ENCODE measurements at regions not wholly inside any gene's neighbourhood (a gene's known extent, or its start where the extent isn't known, plus 50 kb on each side); places are given as distances from the start of the nearest gene placed in this dataset.
"Not testable (repeated sequence)": the region's sequence is repeated elsewhere in the genome, so short reads cannot be mapped to it uniquely, and the experiment has no call there.

GRCh38 chr6:81901551-81901966 is 149.1 kb upstream of the TENT5A start:
- no peak for DNase-seq (ENCODE audit: low spot score)

GRCh38 chr6:81900616-81901015 is 148.1 kb upstream of the TENT5A start:
- no peak for DNase-seq (ENCODE audit: low spot score)

- no peak for DNase-seq (ENCODE audit: low spot score)
Observed at GRCh38 chr6:81897793-81898192, 145.3 kb upstream of the TENT5A start.

GRCh38 chr6:81896525-81897503 is 144.3 kb upstream of the TENT5A start:
- DNase-seq (ENCODE audit: low spot score), result no peak

GRCh38 chr6:81895511-81896185 is 143.2 kb upstream of the TENT5A start:
- DNase-seq (ENCODE audit: low spot score), result peak; percentile 45

- peak; percentile 14 for DNase-seq (ENCODE audit: low spot score)
Observed at GRCh38 chr6:81894788-81895271, 142.3 kb upstream of the TENT5A start.

- DNase-seq (ENCODE audit: low spot score), result peak; percentile 18
Observed at GRCh38 chr6:81894306-81894705, 141.8 kb upstream of the TENT5A start.

GRCh38 chr6:81892891-81893290 is 140.4 kb upstream of the TENT5A start:
- DNase-seq (ENCODE audit: low spot score), result no peak

GRCh38 chr6:81891874-81892273 is 139.4 kb upstream of the TENT5A start:
- DNase-seq (ENCODE audit: low spot score), result no peak

GRCh38 chr6:81890846-81891245 is 138.4 kb upstream of the TENT5A start:
- DNase-seq (ENCODE audit: low spot score), result peak; percentile 31

GRCh38 chr6:81889377-81890053 is 137.0 kb upstream of the TENT5A start:
- DNase-seq (ENCODE audit: low spot score), result no peak

- not testable (repeated sequence) for DNase-seq (ENCODE audit: low spot score)
Observed at GRCh38 chr6:81886909-81887308, 134.4 kb upstream of the TENT5A start.

GRCh38 chr6:81886157-81886556 is 133.7 kb upstream of the TENT5A start:
- no peak for DNase-seq (ENCODE audit: low spot score)

GRCh38 chr6:81881660-81882059 is 129.2 kb upstream of the TENT5A start:
- DNase-seq (ENCODE audit: low spot score), result no peak

GRCh38 chr6:81878479-81878878 is 126.0 kb upstream of the TENT5A start:
- no peak for DNase-seq (ENCODE audit: low spot score)

- DNase-seq (ENCODE audit: low spot score), result no peak
Observed at GRCh38 chr6:81876971-81877370, 124.5 kb upstream of the TENT5A start.

GRCh38 chr6:81875782-81876293 is 123.4 kb upstream of the TENT5A start:
- DNase-seq (ENCODE audit: low spot score), result no peak

GRCh38 chr6:81869749-81870508 is 117.4 kb upstream of the TENT5A start:
- not testable (repeated sequence) for DNase-seq (ENCODE audit: low spot score)

- DNase-seq (ENCODE audit: low spot score), result peak; percentile 58
Observed at GRCh38 chr6:81865712-81866111, 113.2 kb upstream of the TENT5A start.

GRCh38 chr6:81864124-81864523 is 111.6 kb upstream of the TENT5A start:
- no peak for DNase-seq (ENCODE audit: low spot score)

GRCh38 chr6:81863123-81863522 is 110.6 kb upstream of the TENT5A start:
- DNase-seq (ENCODE audit: low spot score), result no peak
